GM21825 (cell line): ENCODE measurements at regions not wholly inside any gene's neighbourhood (a gene's known extent, or its start where the extent isn't known, plus 50 kb on each side); places are given as distances from the start of the nearest gene placed in this dataset.
"Not testable (repeated sequence)": the region's sequence is repeated elsewhere in the genome, so short reads cannot be mapped to it uniquely, and the experiment has no call there.

Experiments
- ATAC-seq: cut with Tn5 transposase; IDR thresholded peaks from one replicate; pipeline ENCODE4 v1.9.1; 2021; ENCODE audit warnings: mild to moderate bottlenecking, moderate library complexity; ENCODE audit not compliant: unreplicated experiment

- ATAC-seq = no peak
These were observed 174.7 kb downstream of the MAP2K4 start for GRCh38 chr17:12195418-12195817.

DNA sequence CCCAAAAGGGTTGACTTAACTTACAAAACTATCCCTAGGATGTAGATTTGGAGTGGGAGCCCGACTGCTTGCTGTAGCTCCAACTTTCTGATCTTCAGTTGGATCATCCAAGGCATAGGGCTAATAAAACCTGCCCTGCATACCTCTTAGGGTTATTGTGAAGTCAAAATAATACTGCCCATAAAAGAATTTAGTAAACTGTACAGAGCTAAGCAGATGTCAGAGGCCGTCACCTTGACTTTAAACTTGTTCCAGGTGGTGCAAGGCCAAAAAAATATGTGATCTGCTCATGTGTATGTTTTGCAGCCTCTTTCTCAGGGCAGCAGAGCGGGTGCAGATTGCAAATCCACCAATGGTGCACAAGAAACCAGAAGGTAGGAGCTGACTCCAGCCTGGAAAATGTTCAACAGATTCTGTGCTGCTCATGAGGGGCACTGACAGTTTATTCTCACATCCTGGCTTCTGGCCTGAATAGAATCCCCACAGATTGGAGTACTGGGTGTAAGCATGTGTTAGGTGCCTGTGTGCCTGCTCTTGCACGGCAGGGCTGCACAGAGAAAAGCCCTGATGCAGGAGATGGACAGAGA lies 180.7 kb downstream of the MAP2K4 start:
- no peak for ATAC-seq

DNA sequence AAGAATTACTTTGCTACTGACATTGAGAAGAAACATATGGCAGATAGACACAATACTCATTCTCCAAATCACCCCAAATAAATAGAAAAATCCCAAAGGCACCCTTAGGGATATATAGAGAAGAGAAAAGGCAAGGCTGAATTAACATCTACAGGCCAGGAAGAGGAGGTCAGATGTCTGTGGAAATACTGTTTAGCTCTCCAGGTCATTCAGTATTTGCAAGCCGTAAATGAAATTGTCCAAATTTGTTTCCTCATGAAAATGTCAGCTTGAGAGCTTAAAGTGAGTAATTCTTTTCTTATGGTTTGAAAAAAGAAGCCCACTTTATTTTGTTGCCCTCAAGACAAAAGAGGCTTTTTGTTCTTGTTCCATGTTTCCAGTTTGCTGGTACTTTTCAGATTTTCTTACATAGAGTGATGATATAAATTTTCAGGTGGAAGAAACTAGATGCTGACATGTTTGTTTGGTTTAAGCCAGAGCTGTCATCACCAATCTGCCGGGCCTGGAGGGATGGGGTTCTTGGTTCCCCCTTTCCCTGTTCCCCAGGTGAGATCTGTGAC lies 189.0 kb downstream of the MAP2K4 start:
- no peak for ATAC-seq

DNA sequence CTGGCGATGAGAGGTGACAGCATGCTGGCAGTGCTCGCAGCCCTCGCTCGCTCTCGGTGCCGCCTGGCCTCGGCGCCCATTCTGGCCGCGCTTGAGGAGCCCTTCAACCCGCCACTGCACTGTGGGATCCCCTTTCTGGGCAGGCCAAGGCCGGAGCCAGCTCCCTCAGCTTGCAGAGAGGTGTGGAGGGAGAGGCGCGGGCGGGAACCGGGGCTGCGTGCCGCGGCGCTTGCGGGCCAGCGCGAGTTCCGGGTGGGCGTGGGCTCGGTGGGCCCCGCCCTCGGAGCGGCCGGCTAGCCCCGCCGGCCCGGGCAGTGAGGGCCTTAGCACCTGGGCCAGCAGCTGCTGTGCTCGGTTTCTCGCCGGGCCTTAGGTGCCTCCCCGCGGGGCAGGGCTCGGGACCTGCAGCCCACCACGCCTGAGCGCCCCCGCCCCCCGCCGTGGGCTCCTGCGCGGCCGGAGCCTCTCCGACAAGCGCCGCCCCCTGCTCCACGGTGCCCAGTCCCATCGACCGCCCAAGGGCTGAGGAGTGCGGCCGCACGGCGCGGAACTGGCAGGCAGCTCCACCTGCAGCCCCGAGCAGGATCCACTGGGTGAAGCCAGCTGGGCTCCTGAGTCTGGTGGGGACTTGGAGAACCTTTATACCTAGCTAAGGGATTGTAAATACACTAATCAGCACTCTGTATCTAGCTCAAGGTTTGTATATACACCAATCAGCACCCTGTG lies 200.2 kb downstream of the MAP2K4 start:
- ATAC-seq = not testable (repeated sequence)

DNA sequence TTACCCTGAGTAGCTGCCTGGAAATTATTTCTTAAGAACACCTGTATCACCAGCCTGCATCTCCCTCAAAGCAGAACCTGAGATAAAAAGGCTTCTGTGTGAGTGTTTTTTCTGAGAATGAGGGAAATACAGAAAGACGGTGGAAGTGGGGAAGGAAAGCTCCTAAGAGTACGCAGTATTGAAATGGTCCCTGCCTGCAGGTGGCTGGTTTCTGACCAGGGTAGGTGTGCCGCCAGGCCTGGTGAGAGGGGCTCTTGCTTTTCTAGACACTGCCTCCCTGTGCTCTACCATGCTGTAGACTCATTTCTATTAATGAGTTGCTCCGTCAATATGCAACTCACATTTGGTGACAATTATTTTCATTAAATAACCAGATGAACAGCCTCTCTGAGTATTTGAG lies 201.7 kb downstream of the MAP2K4 start:
- no peak for ATAC-seq

DNA sequence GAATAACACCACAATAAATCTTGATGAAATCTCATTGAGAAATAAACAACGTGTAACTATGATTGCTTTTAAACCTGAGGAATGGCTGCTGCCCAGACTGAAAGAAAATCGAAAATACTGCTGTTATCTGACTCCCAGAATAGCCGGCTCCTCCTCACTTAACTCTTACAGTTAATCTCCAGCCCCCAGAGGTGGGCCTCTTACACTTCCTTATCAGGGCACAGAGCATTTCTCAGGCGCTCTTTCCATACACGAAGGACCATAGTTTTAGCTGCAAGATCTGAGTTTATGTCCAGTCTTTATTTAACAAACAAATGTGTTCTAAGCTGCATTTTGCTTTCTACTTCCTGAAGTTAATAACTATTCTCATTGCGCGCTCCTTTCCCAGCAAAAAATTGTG lies 206.9 kb downstream of the MAP2K4 start:
- no peak for ATAC-seq

DNA sequence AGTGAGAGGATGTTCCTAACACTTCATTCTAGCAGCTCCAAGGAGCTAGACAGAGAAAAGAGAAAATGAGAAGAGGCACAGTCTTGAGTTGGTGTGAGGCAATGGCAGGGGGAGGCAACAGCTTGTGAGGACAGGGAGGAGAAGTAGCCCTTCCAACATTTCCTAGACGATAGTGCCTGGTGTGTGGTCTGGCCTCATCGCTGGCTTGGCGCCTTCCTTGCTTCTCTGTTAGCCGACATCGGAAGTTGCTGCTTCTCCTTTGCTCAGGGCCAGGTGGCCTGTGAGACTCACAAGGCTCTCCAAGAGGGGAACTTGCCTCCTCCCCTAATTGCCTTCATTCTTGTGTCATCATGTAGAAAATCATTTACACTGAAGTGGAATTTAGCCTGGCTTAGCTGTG lies 208.7 kb downstream of the MAP2K4 start:
- ATAC-seq = no peak

GRCh38 chr17:12230481-12231354 lies 210.0 kb downstream of the MAP2K4 start:
- ATAC-seq = no peak

- ATAC-seq = no peak
These were observed 210.6 kb downstream of the MAP2K4 start for GRCh38 chr17:12231355-12231682.

- ATAC-seq = not testable (repeated sequence)
These were observed 218.3 kb downstream of the MAP2K4 start for GRCh38 chr17:12239021-12239420.

GRCh38 chr17:12242345-12242954 lies 221.8 kb downstream of the MAP2K4 start:
- ATAC-seq = no peak

GRCh38 chr17:12247761-12248160 lies 227.1 kb downstream of the MAP2K4 start:
- no peak for ATAC-seq

DNA sequence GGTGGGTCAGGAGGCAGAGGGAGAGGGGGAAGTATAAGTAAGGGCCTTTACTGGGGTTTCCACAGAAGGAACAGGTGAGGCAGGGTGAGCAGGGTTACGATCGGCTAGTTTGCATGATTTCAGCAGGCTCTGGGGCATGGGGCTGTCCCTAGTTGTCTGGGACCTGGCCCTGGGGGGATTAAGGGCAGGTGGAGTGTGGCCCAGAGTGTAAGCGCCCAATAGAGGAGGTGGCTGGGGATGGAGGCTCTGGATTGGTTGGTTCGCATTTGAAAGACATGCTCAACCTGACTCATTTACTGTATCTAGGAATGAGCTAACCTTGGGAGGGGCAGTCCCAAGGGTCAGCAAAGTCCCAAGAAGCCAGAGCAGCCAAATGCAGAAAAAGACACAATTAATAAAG lies 230.3 kb downstream of the MAP2K4 start:
- peak; percentile 63 for ATAC-seq

DNA sequence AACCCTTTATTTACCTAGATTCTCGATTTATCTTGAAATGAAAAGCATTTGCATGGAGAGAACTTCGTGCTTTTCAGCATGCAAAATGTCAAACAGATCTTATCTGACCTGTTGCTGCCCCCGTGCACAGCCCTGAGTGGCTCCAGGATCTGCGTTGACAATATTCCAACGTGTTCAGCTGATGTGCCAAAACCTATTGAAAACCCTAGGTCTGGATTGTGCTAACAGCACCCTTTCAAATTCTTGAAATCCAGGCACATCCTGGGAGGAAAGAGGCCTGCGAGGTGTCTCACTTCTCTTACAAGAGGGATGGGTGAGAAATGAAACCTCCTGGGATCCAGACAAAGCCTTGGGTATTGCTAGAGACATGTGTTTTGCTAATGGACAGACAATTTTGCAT lies 231.8 kb downstream of the MAP2K4 start:
- ATAC-seq = no peak

DNA sequence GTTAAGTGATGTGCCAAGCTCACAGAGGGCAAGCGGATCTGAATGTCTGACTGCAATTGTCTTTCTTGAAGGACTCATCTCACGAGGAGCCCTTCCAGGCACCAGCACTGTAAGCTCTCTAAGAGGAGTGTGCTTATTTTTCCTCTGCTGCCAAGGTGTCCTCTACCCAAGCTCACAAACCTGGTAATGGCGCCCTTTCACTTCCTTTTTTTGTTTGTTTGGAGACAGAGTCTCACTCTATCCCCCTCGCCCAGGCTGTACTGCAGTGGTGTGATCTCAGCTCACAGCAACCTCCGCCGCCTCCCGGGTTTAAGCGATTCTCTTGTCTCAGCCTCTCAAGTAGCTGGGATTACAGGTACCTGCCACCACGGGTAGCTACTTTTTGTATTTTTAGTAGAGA lies 233.8 kb downstream of the MAP2K4 start:
- no peak for ATAC-seq

GRCh38 chr17:12256380-12256995 lies 235.8 kb downstream of the MAP2K4 start:
- ATAC-seq = no peak

- ATAC-seq = no peak
These were observed 236.5 kb downstream of the MAP2K4 start for GRCh38 chr17:12257176-12257575.

DNA sequence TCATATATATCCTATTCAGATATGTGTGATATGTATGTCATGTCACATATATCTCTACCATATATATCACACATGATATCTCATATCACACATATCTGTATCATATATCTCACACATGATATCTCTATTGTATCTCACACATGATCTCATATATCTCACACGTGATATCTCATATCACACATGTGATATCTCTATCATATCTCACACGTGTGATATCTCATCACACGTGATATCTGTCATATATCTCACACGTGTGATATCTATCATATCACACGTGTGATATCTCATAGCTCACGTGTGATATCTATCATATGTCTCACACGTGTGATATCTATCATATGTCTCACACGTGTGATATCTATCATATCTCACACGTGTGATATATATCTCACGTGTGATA lies 240.7 kb downstream of the MAP2K4 start:
- ATAC-seq = no peak

GRCh38 chr17:12269751-12270150 lies 249.1 kb downstream of the MAP2K4 start:
- no peak for ATAC-seq

DNA sequence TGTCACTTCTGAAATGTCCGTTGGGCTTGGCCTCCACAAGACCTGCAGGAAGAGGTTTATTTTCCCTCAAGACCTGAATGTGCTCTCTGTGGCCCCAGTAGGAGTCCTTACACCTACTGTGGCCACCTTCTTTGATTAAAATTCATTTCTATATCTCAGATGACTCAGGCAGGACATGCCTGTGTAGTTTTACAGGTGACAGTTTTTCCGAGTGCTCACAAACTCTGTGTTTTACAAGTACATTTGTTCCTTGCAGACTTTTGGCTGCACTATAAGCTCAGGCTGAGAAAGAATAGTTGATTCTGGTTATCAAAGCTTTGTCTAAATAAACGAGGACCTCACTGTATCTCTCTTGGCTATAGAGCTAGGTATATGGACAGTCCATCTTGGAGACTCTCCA lies 257.1 kb downstream of the MAP2K4 start:
- ATAC-seq = no peak

GRCh38 chr17:12282056-12282455 lies 261.4 kb downstream of the MAP2K4 start:
- no peak for ATAC-seq
